ENCODE measurements at regions not wholly inside any gene's neighbourhood (a gene's known extent, or its start where the extent isn't known, plus 50 kb on each side); places are given as distances from the start of the nearest gene placed in this dataset.

DNA sequence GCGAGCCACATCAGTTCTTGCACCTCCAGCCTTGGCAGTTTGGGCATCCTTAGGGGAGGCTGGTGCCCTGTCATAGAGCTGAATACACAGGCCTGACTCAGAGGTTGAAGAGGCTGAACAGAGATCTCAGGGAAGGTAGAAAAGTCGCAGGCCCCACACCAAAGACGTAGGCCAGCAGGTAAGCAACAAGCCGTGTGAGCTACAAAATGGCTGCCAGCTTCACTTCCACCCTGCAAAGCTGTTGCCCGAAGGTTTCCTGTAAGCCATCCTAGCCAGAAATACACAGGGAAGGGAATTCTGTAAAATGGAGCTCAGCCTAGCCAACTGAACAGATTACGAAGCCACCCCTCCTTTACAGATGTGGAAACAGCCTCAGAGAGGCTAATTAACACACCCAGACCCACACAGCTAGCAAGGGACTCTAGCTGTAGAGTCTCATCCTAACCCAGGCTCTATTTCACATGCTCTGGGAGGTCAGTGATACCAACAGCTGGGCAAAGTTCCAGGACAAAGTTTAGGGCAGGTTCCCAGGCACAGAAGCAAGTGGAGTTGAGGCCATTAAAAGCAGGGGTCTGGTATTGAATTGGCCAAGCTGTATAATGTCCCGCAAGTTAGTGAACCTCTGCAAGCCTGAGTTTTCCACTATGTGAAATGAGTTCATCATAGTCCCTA lies 66.3 kb upstream of the RASGRF1 start:
- TF ChIP-seq, protein P1, sequence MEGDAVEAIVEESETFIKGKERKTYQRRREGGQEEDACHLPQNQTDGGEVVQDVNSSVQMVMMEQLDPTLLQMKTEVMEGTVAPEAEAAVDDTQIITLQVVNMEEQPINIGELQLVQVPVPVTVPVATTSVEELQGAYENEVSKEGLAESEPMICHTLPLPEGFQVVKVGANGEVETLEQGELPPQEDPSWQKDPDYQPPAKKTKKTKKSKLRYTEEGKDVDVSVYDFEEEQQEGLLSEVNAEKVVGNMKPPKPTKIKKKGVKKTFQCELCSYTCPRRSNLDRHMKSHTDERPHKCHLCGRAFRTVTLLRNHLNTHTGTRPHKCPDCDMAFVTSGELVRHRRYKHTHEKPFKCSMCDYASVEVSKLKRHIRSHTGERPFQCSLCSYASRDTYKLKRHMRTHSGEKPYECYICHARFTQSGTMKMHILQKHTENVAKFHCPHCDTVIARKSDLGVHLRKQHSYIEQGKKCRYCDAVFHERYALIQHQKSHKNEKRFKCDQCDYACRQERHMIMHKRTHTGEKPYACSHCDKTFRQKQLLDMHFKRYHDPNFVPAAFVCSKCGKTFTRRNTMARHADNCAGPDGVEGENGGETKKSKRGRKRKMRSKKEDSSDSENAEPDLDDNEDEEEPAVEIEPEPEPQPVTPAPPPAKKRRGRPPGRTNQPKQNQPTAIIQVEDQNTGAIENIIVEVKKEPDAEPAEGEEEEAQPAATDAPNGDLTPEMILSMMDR (CRISPR knock-in tag; IDR thresholded peaks at IDR 0.05) = no peak
- TF ChIP-seq ZMYM3 (CRISPR knock-in tag; IDR thresholded peaks at IDR 0.05) = no peak

Data from HepG2 (cell line).